K562 (cell line): ENCODE measurements at regions not wholly inside any gene's neighbourhood (a gene's known extent, or its start where the extent isn't known, plus 50 kb on each side); places are given as distances from the start of the nearest gene placed in this dataset.

Experiments
- TF ChIP-seq, protein P1 (sequence below), 3 experiments: IDR thresholded peaks in 2 of 3; conservative IDR thresholded peaks in 1 of 3; 2 replicates each; pipeline ENCODE4 v1.5.1; 2011 to 2012; ENCODE audit warnings: low read length in 3 of 3, mild to moderate bottlenecking in 3 of 3, control low read depth in 2 of 3, improper control_type of control experiment in 1 of 3, inconsistent platforms in 1 of 3, low read depth in 1 of 3, mixed read lengths in 1 of 3, moderate library complexity in 1 of 3; ENCODE audit not compliant: insufficient read depth in 2 of 3
- TF ChIP-seq, protein P2 (sequence below): IDR thresholded peaks from 3 replicates; pipeline ENCODE4 v1.6.1; 2011; ENCODE audit warnings: borderline replicate concordance, mild to moderate bottlenecking; ENCODE audit not compliant: insufficient read length, insufficient read depth

DNA sequence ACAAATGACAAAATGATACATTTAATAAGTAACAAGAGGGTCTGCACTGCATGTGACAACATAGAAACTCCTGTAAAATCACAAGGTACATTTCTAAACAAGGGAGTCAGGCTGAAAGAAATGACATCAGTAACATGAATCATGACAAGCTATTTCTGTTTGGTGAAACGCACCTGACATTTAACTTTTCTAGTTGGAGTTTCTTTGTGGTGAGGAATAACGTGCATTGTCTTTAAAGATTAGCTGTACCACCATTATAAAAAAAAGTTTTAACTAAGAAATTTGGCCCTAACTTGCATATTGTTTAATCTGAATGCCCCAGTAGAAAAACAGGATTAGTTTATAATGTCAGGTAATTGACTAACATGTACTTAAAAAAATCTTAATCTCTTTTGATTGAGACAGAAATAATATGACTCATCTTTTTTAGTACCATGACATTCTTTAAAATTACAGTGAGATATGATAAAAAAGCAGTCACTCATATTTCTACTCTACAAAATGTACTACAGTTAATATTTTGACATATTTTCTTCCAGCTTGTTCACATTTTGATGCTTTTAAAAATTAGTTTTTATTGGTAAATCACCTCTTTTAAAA is 418.2 kb downstream of the KLF12 start:
- TF ChIP-seq, protein P1, sequence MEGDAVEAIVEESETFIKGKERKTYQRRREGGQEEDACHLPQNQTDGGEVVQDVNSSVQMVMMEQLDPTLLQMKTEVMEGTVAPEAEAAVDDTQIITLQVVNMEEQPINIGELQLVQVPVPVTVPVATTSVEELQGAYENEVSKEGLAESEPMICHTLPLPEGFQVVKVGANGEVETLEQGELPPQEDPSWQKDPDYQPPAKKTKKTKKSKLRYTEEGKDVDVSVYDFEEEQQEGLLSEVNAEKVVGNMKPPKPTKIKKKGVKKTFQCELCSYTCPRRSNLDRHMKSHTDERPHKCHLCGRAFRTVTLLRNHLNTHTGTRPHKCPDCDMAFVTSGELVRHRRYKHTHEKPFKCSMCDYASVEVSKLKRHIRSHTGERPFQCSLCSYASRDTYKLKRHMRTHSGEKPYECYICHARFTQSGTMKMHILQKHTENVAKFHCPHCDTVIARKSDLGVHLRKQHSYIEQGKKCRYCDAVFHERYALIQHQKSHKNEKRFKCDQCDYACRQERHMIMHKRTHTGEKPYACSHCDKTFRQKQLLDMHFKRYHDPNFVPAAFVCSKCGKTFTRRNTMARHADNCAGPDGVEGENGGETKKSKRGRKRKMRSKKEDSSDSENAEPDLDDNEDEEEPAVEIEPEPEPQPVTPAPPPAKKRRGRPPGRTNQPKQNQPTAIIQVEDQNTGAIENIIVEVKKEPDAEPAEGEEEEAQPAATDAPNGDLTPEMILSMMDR (IDR thresholded peaks at IDR 0.05 in 2 of 3, conservative IDR thresholded peaks at IDR 0.05 in 1 of 3; ENCODE audit: insufficient read depth in 2 of 3, low read depth in 1 of 3, low read length in 3 of 3): no peak
- TF ChIP-seq, protein P2, sequence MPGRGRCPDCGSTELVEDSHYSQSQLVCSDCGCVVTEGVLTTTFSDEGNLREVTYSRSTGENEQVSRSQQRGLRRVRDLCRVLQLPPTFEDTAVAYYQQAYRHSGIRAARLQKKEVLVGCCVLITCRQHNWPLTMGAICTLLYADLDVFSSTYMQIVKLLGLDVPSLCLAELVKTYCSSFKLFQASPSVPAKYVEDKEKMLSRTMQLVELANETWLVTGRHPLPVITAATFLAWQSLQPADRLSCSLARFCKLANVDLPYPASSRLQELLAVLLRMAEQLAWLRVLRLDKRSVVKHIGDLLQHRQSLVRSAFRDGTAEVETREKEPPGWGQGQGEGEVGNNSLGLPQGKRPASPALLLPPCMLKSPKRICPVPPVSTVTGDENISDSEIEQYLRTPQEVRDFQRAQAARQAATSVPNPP: no peak
